OCI-LY3 (cell line): ENCODE measurements at regions not wholly inside any gene's neighbourhood (a gene's known extent, or its start where the extent isn't known, plus 50 kb on each side); places are given as distances from the start of the nearest gene placed in this dataset.

Source experiments
- EZH2phosphoT487 ChIP-seq: fragments of 200-600 bp; shearing (Covaris generic); IDR thresholded peaks from 2 replicates; pipeline ENCODE4 v1.6.1; 2018; ENCODE audit warnings: antibody characterized with exemption, mixed run types, low read depth
- TF ChIP-seq, protein P1 (sequence below): fragments of 200-600, 300-600 bp; sonication (generic); IDR thresholded peaks from 2 replicates; pipeline ENCODE4 v1.5.1; 2014; ENCODE audit warnings: antibody characterized with exemption, low read length, low read depth

- TF ChIP-seq, protein P1, sequence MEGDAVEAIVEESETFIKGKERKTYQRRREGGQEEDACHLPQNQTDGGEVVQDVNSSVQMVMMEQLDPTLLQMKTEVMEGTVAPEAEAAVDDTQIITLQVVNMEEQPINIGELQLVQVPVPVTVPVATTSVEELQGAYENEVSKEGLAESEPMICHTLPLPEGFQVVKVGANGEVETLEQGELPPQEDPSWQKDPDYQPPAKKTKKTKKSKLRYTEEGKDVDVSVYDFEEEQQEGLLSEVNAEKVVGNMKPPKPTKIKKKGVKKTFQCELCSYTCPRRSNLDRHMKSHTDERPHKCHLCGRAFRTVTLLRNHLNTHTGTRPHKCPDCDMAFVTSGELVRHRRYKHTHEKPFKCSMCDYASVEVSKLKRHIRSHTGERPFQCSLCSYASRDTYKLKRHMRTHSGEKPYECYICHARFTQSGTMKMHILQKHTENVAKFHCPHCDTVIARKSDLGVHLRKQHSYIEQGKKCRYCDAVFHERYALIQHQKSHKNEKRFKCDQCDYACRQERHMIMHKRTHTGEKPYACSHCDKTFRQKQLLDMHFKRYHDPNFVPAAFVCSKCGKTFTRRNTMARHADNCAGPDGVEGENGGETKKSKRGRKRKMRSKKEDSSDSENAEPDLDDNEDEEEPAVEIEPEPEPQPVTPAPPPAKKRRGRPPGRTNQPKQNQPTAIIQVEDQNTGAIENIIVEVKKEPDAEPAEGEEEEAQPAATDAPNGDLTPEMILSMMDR: no peak
- no peak for TF ChIP-seq EZH2phosphoT487
These were observed 215.0 kb downstream of the MDFIC start for GRCh38 chr7:115136796-115137443.
